SH-SY5Y (cell line): ENCODE measurements at regions not wholly inside any gene's neighbourhood (a gene's known extent, or its start where the extent isn't known, plus 50 kb on each side); places are given as distances from the start of the nearest gene placed in this dataset.

Experiments used
- GATA2 ChIP-seq: IDR thresholded peaks from 2 replicates; pipeline ENCODE4 v1.6.1; 2011; ENCODE audit warnings: mild to moderate bottlenecking, low read depth, low read length
- GATA3 ChIP-seq: IDR thresholded peaks from 2 replicates; pipeline ENCODE4 v1.6.1; 2011; ENCODE audit warnings: low read depth, mild to moderate bottlenecking, low read length, moderate library complexity

DNA sequence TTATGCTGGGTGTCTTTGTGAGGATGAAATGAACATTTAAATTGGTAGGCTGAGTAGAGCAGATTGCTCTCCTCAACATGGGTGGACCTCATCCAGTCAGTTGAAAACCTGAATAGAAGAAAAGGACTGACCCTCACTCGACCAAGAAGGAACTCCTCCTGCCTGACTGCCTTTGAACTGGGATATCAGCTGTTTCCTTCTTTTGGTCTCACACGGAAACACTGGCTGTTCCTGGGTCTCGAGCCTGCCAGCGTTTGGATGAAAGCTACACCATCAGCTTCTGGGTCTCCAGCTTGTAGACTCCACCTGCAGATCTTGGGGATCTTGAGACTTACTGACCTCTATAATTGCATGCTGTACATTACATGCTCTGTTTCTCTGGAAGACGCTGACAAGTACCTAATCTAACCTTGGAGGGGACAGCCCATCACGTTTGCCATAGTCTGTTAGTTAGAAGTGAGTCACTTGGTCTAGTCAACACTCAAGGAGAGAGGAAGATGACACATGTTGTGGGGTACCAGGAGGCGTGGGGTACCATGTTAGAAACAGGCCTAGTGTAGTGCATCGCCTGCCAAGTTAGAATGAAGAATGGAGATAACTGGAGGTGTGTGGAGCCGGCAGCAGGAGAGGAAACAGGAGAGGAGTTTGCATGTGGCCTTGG, 267.0 kb downstream of the MREG start:
- TF ChIP-seq GATA2 (no peak), GATA3 (no peak)
